Left lung (tissue), 4 donors: ENCODE measurements at regions not wholly inside any gene's neighbourhood (a gene's known extent, or its start where the extent isn't known, plus 50 kb on each side); places are given as distances from the start of the nearest gene placed in this dataset.

Source experiments
- ATAC-seq: fragments of 200-7000 bp; cut with Tn5 transposase; one replicate; pipeline ENCODE4 v1.9.1; 2020; ENCODE audit warnings: moderate library complexity
- DNase-seq, 4 donors: peaks; one replicate each; pipeline ENCODE4 v3.0.0-alpha.2; 2013 to 2020
- H3K27ac ChIP-seq, 2 donors: fragments of 200-600 bp; sonication (generic) in 1 of 2; one replicate each; pipeline versions ENCODE4 v1.5.0 to v1.8.0; 2020 to 2021
- H3K27me3 ChIP-seq, 2 donors: fragments of 200-600 bp; sonication (generic) in 1 of 2; one replicate each; pipeline versions ENCODE4 v1.5.0 to v1.8.0; 2020 to 2021
- H3K36me3 ChIP-seq, 2 donors: fragments of 200-600 bp; sonication (generic) in 1 of 2; one replicate each; pipeline versions ENCODE4 v1.5.0 to v1.8.0; 2020 to 2021
- H3K4me1 ChIP-seq, 2 donors: fragments of 200-600 bp; one replicate each; pipeline ENCODE4 v1.8.0; 2021
- H3K4me3 ChIP-seq, 2 donors: fragments of 200-600 bp; sonication (generic) in 1 of 2; one replicate each; pipeline versions ENCODE4 v1.5.0 to v1.8.0; 2020 to 2021; ENCODE audit warnings: mild to moderate bottlenecking in 1 of 2
- H3K9me3 ChIP-seq, 2 donors: fragments of 200-600 bp; sonication (generic) in 1 of 2; one replicate each; pipeline versions ENCODE4 v1.5.0 to v1.8.0; 2020 to 2021
- CTCF ChIP-seq, 2 donors: fragments of 200-600 bp; sonication (generic) in 1 of 2; IDR thresholded peaks; one replicate each; pipeline versions ENCODE4 v1.5.0 to v1.8.0; 2021; ENCODE audit warnings: antibody characterized with exemption in 2 of 2
- intact Hi-C, 2 donors: fragments of 100-400 bp; cut with DNase I; formaldehyde crosslinking; loops; one replicate each; pipeline versions ENCODE4 v1.11.2 to v1.14.2; 2022
- donor health status: DM: no; HTN: yes; CAD: no.
- donor health status: DM: no; HTN: no; CAD: no.

- Histone ChIP-seq H3K36me3 (no peaks in the 10 kb centered on the region), H3K27me3 (no peaks in the 10 kb centered on the region), H3K4me1 (peaks cover 0 to 3% of the 10 kb centered on the region in 2 donors), H3K27ac (no peak overlapping the region), H3K9me3 (no peaks in the 10 kb centered on the region), H3K4me3 (no peak overlapping the region)
- intact Hi-C loops: no loop called here
- ATAC-seq: no peak
- DNase-seq: no peak
- no peak for TF ChIP-seq CTCF (IDR thresholded peaks at IDR 0.05)
Observed at GRCh38 chr10:21264271-21264670, 261.2 kb downstream of the SKIDA1 start.

- Histone ChIP-seq H3K27me3 (no peaks in the 10 kb centered on the region), H3K36me3 (no peaks in the 10 kb centered on the region), H3K27ac (no peak overlapping the region), H3K4me1 (peaks cover 0 to 3% of the 10 kb centered on the region in 2 donors), H3K4me3 (no peak overlapping the region), H3K9me3 (no peaks in the 10 kb centered on the region)
- no peak for ATAC-seq
- no peak for DNase-seq
- TF ChIP-seq CTCF (IDR thresholded peaks at IDR 0.05): no peak
- intact Hi-C loops: no loop called here
Observed at GRCh38 chr10:21263839-21264238, 261.6 kb downstream of the SKIDA1 start.

GRCh38 chr10:21263263-21263803 is 262.1 kb downstream of the SKIDA1 start:
- intact Hi-C loops: no loop called here
- Histone ChIP-seq H3K4me1 (peaks cover 0 to 3% of the 10 kb centered on the region in 2 donors), H3K27me3 (no peaks in the 10 kb centered on the region), H3K36me3 (no peaks in the 10 kb centered on the region), H3K27ac (no peak overlapping the region), H3K9me3 (no peaks in the 10 kb centered on the region), H3K4me3 (no peak overlapping the region)
- no peak for TF ChIP-seq CTCF (IDR thresholded peaks at IDR 0.05)
- ATAC-seq (no peak), DNase-seq (peak in 1 of 4 donors; percentile 74)

GRCh38 chr10:21261842-21262294 is 263.6 kb downstream of the SKIDA1 start:
- Histone ChIP-seq H3K36me3 (no peaks in the 10 kb centered on the region), H3K4me1 (peaks cover 0 to 3% of the 10 kb centered on the region in 2 donors), H3K9me3 (no peaks in the 10 kb centered on the region), H3K4me3 (no peak overlapping the region), H3K27me3 (no peaks in the 10 kb centered on the region), H3K27ac (peak overlapping the region in 1 of 2 donors; percentile 65)
- intact Hi-C loops: no loop called here
- DNase-seq: peak in 1 of 4 donors; percentile 30
- ATAC-seq: no peak
- TF ChIP-seq CTCF (IDR thresholded peaks at IDR 0.05): no peak

- peak overlapping the region in 1 of 2 donors; percentile 65 for H3K27ac ChIP-seq
- H3K36me3 ChIP-seq: no peaks in the 10 kb centered on the region
- H3K9me3 ChIP-seq: no peaks in the 10 kb centered on the region
- no peak overlapping the region for H3K4me3 ChIP-seq
- ATAC-seq (peak; percentile 30), DNase-seq (peak in 1 of 4 donors; percentile 15)
- no peak for TF ChIP-seq CTCF (IDR thresholded peaks at IDR 0.05)
- intact Hi-C loops: no loop called here
- peaks cover 0 to 3% of the 10 kb centered on the region in 2 donors for H3K4me1 ChIP-seq
- no peaks in the 10 kb centered on the region for H3K27me3 ChIP-seq
Observed at GRCh38 chr10:21260506-21261149, 264.9 kb downstream of the SKIDA1 start.
